ENCODE measurements at regions not wholly inside any gene's neighbourhood (a gene's known extent, or its start where the extent isn't known, plus 50 kb on each side); places are given as distances from the start of the nearest gene placed in this dataset.

GRCh38 chr13:73808318-73808717 is 325.9 kb downstream of the KLF12 start:
- TF ChIP-seq EZH2 (IDR thresholded peaks at IDR 0.05; ENCODE audit: borderline replicate concordance, low read length): no peak
- TF ChIP-seq, protein P1, sequence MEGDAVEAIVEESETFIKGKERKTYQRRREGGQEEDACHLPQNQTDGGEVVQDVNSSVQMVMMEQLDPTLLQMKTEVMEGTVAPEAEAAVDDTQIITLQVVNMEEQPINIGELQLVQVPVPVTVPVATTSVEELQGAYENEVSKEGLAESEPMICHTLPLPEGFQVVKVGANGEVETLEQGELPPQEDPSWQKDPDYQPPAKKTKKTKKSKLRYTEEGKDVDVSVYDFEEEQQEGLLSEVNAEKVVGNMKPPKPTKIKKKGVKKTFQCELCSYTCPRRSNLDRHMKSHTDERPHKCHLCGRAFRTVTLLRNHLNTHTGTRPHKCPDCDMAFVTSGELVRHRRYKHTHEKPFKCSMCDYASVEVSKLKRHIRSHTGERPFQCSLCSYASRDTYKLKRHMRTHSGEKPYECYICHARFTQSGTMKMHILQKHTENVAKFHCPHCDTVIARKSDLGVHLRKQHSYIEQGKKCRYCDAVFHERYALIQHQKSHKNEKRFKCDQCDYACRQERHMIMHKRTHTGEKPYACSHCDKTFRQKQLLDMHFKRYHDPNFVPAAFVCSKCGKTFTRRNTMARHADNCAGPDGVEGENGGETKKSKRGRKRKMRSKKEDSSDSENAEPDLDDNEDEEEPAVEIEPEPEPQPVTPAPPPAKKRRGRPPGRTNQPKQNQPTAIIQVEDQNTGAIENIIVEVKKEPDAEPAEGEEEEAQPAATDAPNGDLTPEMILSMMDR (IDR thresholded peaks at IDR 0.05; ENCODE audit: low read length): no peak
